Middle frontal gyrus (tissue), 1 donor: ENCODE measurements at regions not wholly inside any gene's neighbourhood (a gene's known extent, or its start where the extent isn't known, plus 50 kb on each side); places are given as distances from the start of the nearest gene placed in this dataset.

Experiments used
- DNase-seq: peaks from one replicate; pipeline ENCODE4 v3.0.0-alpha.2; 2015; ENCODE audit warnings: low spot score; ENCODE audit errors: extremely low spot score

GRCh38 chr5:39992617-39993202, 567.9 kb upstream of the DAB2 start:
- DNase-seq, result no peak

- no peak for DNase-seq
Observed at GRCh38 chr5:39986614-39987013, 561.8 kb upstream of the DAB2 start.

- no peak for DNase-seq
Observed at GRCh38 chr5:39980056-39980455, 555.3 kb upstream of the DAB2 start.

GRCh38 chr5:39977066-39977655, 552.4 kb upstream of the DAB2 start:
- DNase-seq, result no peak

GRCh38 chr5:39970117-39970798, 545.5 kb upstream of the DAB2 start:
- DNase-seq, result no peak

- no peak for DNase-seq
Observed at GRCh38 chr5:39968381-39968780, 543.6 kb upstream of the DAB2 start.

- no peak for DNase-seq
Observed at GRCh38 chr5:39955156-39955555, 530.4 kb upstream of the DAB2 start.

- no peak for DNase-seq
Observed at GRCh38 chr5:39951070-39951469, 526.3 kb upstream of the DAB2 start.

- peak; percentile 16 for DNase-seq
Observed at GRCh38 chr5:39948867-39949468, 524.2 kb upstream of the DAB2 start.

GRCh38 chr5:39948341-39948740, 523.6 kb upstream of the DAB2 start:
- no peak for DNase-seq

- DNase-seq, result no peak
Observed at GRCh38 chr5:39947657-39948056, 522.9 kb upstream of the DAB2 start.

GRCh38 chr5:39946356-39947045, 521.7 kb upstream of the DAB2 start:
- DNase-seq, result no peak

GRCh38 chr5:39945870-39946269, 521.1 kb upstream of the DAB2 start:
- DNase-seq, result no peak

GRCh38 chr5:39943811-39944210, 519.0 kb upstream of the DAB2 start:
- DNase-seq, result no peak

- no peak for DNase-seq
Observed at GRCh38 chr5:39942606-39943005, 517.8 kb upstream of the DAB2 start.

- DNase-seq, result no peak
Observed at GRCh38 chr5:39941416-39941815, 516.6 kb upstream of the DAB2 start.

- DNase-seq, result no peak
Observed at GRCh38 chr5:39934830-39935229, 510.1 kb upstream of the DAB2 start.

- no peak for DNase-seq
Observed at GRCh38 chr5:39933061-39933460, 508.3 kb upstream of the DAB2 start.

GRCh38 chr5:39928709-39929108, 503.9 kb upstream of the DAB2 start:
- no peak for DNase-seq

- no peak for DNase-seq
Observed at GRCh38 chr5:39919876-39920275, 495.1 kb upstream of the DAB2 start.

GRCh38 chr5:39912906-39913305, 488.1 kb upstream of the DAB2 start:
- no peak for DNase-seq
